ENCODE measurements at regions not wholly inside any gene's neighbourhood (a gene's known extent, or its start where the extent isn't known, plus 50 kb on each side); places are given as distances from the start of the nearest gene placed in this dataset.

DNA sequence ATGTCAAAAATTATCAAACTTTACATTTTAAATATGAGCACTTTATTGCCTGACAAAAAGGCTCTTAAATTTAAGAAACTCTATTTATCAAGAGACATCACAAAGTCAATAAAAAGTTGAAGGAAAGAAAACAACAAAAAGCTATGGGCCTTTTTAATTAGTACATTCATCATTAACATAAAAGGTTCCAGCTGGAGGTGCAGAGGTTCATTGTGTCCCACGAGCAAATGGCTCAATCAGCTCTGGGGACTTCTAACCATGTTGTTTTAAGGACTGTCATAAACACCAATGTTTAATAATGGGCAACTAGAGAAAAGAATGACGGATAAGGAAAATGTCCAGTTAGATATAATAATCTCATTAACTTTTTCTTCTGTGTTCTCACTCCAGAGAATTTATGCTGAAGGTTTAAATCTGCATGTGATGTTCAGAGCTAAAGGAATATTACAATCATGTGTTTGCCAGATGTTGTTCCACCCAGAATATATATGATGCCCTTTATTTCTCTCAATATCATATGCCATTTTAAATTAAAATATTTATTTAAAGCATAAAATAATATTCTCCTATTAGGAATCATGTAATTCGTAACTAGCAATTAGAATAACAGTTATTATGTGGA, 840.3 kb upstream of the ADGRL3 start:
- peaks cover 2% of the 10 kb centered on the region for H3K9me3 ChIP-seq (replicated peaks; ENCODE audit: control insufficient read depth, insufficient read depth, low read length)
- H3K4me2 ChIP-seq (ENCODE audit: insufficient read depth, low read length): no peak overlapping the region
- no peaks in the 10 kb centered on the region for H3K9me1 ChIP-seq (replicated peaks; ENCODE audit: control insufficient read depth, extremely low read depth, insufficient read depth, low read length)
- H3K4me3 ChIP-seq (replicated peaks in 1 of 3; ENCODE audit: insufficient read depth in 1 of 3, low read depth in 1 of 3, low read length in 3 of 3): no peak overlapping the region
- no peaks in the 10 kb centered on the region for H3K79me2 ChIP-seq (ENCODE audit: control insufficient read depth, insufficient read depth, low read length)
- intact Hi-C loops (cut with micrococcal nuclease) (no loop called here), dilution Hi-C loops (cut with MboI; ENCODE audit: extremely low pct_ligation_motif_present, low sequenced_read_pairs) (no loop called here)
- no peaks in the 10 kb centered on the region for H3K36me3 ChIP-seq (ENCODE audit: control insufficient read depth in 2 of 2, extremely low read depth in 1 of 2, insufficient read depth in 2 of 2, low read length in 2 of 2)
- H3K27me3 ChIP-seq (ENCODE audit: control insufficient read depth in 2 of 2, insufficient read depth in 2 of 2, low read length in 2 of 2): no peaks in the 10 kb centered on the region
- no peaks in the 10 kb centered on the region for H3K4me1 ChIP-seq (ENCODE audit: control insufficient read depth, extremely low read depth, insufficient read depth, low read length)
- no peak for FAIRE-seq
- no peak overlapping the region for H3K27ac ChIP-seq (ENCODE audit: insufficient read depth, low read depth, low read length)
- CTCF ChIA-PET: no interaction called here
- BruUV-seq (replicated peaks): no TSS peak
- no peak overlapping the region for H2AFZ ChIP-seq (ENCODE audit: low read depth, low read length)
- no peaks in the 10 kb centered on the region for H4K20me1 ChIP-seq (replicated peaks; ENCODE audit: control insufficient read depth, extremely low read depth, insufficient read depth, low read length)
- TF ChIP-seq, protein P1, sequence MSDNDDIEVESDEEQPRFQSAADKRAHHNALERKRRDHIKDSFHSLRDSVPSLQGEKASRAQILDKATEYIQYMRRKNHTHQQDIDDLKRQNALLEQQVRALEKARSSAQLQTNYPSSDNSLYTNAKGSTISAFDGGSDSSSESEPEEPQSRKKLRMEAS (IDR thresholded peaks at IDR 0.05; ENCODE audit: insufficient read depth, insufficient read length): no peak
- no peak for TF ChIP-seq GATA2 (IDR thresholded peaks at IDR 0.05; ENCODE audit: insufficient read depth, insufficient read length, low read depth, low read length)
- no peak overlapping the region for H3K9ac ChIP-seq (replicated peaks; ENCODE audit: extremely low read depth, insufficient read depth, low read length)
- DNase-seq (ENCODE audit: low read depth, low spot score): no peak
- POLR2A ChIA-PET: no interaction called here

DNA sequence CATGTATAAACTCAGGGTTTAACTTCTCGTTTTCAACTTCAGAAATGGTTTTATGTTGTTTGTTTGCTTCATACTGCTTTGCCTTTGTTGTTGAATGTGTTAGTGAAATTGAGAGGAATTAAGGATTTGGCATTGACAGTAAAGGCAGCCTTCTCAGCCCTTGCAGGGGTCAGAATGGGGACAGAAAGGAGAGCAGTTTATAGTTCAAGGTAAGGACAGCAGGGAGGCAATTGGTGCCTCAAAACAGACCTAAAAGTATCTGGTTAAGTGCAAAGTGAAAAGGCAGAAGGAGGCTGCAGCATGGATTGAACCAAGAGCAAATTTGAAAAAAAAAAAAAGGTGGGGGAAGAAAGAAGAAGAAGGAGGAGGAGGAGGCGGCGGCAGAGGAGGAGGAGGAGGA, 835.0 kb upstream of the ADGRL3 start:
- Histone ChIP-seq H3K9me3 (replicated peaks; ENCODE audit: control insufficient read depth, insufficient read depth, low read length) (peaks cover 2% of the 10 kb centered on the region), H3K9ac (replicated peaks; ENCODE audit: extremely low read depth, insufficient read depth, low read length) (no peak overlapping the region), H3K4me2 (ENCODE audit: insufficient read depth, low read length) (no peak overlapping the region), H3K27ac (ENCODE audit: insufficient read depth, low read depth, low read length) (no peak overlapping the region), H3K79me2 (ENCODE audit: control insufficient read depth, insufficient read depth, low read length) (no peaks in the 10 kb centered on the region), H2AFZ (ENCODE audit: low read depth, low read length) (no peak overlapping the region), H4K20me1 (replicated peaks; ENCODE audit: control insufficient read depth, extremely low read depth, insufficient read depth, low read length) (no peaks in the 10 kb centered on the region), H3K27me3 (ENCODE audit: control insufficient read depth in 2 of 2, insufficient read depth in 2 of 2, low read length in 2 of 2) (no peaks in the 10 kb centered on the region), H3K4me3 (replicated peaks in 1 of 3; ENCODE audit: insufficient read depth in 1 of 3, low read depth in 1 of 3, low read length in 3 of 3) (no peak overlapping the region), H3K36me3 (ENCODE audit: control insufficient read depth in 2 of 2, extremely low read depth in 1 of 2, insufficient read depth in 2 of 2, low read length in 2 of 2) (no peaks in the 10 kb centered on the region), H3K4me1 (ENCODE audit: control insufficient read depth, extremely low read depth, insufficient read depth, low read length) (no peaks in the 10 kb centered on the region), H3K9me1 (replicated peaks; ENCODE audit: control insufficient read depth, extremely low read depth, insufficient read depth, low read length) (no peaks in the 10 kb centered on the region)
- DNase-seq (ENCODE audit: low read depth, low spot score) (no peak), FAIRE-seq (no peak)
- POLR2A ChIA-PET: no interaction called here
- intact Hi-C loops (cut with micrococcal nuclease): no loop called here
- TF ChIP-seq, protein P1 (IDR thresholded peaks at IDR 0.05; ENCODE audit: insufficient read depth, insufficient read length): no peak
- TF ChIP-seq GATA2 (IDR thresholded peaks at IDR 0.05; ENCODE audit: insufficient read depth, insufficient read length, low read depth, low read length) (no peak), FOS (IDR thresholded peaks at IDR 0.05; ENCODE audit: borderline replicate concordance, insufficient read depth, low read length) (no peak), POLR2AphosphoS5 (IDR thresholded peaks at IDR 0.05; ENCODE audit: insufficient read depth, low read depth, low read length) (no peak), JUN (IDR thresholded peaks at IDR 0.05; ENCODE audit: borderline replicate concordance, insufficient read depth, insufficient read length, low read depth) (no peak), EZH2 (IDR thresholded peaks at IDR 0.05; ENCODE audit: borderline replicate concordance, low read depth, low read length, severe bottlenecking) (no peak), MYC (IDR thresholded peaks at IDR 0.05; ENCODE audit: low read depth, low read length) (no peak), POLR2A (IDR thresholded peaks at IDR 0.05; ENCODE audit: low read depth, low read length) (no peak)
- TF ChIP-seq, protein P2, sequence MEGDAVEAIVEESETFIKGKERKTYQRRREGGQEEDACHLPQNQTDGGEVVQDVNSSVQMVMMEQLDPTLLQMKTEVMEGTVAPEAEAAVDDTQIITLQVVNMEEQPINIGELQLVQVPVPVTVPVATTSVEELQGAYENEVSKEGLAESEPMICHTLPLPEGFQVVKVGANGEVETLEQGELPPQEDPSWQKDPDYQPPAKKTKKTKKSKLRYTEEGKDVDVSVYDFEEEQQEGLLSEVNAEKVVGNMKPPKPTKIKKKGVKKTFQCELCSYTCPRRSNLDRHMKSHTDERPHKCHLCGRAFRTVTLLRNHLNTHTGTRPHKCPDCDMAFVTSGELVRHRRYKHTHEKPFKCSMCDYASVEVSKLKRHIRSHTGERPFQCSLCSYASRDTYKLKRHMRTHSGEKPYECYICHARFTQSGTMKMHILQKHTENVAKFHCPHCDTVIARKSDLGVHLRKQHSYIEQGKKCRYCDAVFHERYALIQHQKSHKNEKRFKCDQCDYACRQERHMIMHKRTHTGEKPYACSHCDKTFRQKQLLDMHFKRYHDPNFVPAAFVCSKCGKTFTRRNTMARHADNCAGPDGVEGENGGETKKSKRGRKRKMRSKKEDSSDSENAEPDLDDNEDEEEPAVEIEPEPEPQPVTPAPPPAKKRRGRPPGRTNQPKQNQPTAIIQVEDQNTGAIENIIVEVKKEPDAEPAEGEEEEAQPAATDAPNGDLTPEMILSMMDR (IDR thresholded peaks at IDR 0.05; ENCODE audit: extremely low read depth in 1 of 2, insufficient read depth in 1 of 2, low read depth in 1 of 2, low read length in 2 of 2): no peak
- no TSS peak for BruUV-seq (replicated peaks)
- CTCF ChIA-PET: no interaction called here
- dilution Hi-C loops (cut with MboI; ENCODE audit: extremely low pct_ligation_motif_present, low sequenced_read_pairs): no loop called here
